ENCODE measurements at regions not wholly inside any gene's neighbourhood (a gene's known extent, or its start where the extent isn't known, plus 50 kb on each side); places are given as distances from the start of the nearest gene placed in this dataset.

DNA sequence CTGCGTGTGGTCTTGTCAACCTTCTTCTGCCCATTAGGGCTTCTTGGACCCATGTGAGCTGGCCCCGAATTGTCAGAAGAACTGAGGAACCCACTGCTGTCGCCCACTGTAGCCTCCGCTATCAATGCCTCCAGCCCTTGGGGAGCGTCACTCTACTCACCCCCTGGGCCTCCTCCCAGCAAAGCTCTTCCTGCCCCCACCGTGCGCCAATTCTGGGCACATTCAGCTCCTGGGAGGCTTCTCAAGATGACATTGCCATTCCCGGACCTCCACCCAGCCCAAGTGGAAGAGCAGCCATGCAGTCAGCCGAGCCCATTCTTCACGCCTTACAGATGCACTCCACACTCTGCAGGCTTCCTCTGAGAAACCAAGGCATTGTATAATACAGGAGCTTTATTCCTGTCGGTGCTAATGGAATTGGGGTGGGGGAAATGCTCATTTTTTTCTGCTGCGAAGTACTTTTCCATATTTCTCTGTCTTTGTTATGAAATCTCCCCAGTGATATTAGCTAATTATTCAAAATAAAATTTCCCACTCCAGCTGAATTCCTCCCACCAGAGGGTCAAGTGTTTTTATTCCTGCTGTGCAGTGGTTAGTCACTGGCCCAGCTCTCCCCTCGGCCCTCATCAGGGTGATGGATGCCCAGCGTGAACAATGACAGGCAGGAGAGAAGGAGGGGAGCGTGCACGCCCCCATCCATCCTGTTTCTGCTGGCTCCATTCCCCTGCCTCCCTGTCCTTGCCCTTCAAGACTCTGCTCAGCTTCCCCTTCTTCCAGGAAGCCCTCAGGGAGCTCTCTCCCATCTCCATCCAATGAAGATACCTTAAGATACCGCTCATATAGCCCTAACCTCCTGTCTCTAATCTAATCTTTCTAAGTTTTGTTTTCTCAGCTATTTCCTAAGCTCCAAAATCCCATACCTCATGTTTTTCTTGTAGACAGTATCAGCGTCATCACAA is 87.7 kb downstream of the C16orf95 start:
- DNase-seq (ENCODE audit: low spot score) = no peak

DNA sequence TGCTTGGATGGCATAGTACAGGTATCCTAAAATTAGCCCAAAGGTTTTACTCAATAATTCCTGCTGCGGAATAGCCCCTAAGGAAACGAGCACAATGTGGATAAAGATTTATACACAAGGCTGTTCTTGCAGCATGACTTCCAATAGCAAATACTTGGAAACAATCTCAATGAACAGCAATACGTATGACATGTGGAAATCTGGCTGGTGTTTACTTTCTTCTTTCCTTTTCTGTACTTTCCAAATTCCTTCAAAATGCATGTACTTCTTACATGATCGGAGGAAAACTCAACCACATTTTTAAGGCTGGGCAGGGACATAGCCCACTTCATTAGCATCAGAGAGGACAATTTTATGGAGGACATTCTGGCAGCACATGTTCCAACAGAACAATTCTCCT is 86.6 kb downstream of the C16orf95 start:
- DNase-seq (ENCODE audit: low spot score) = no peak

- no peak for DNase-seq (ENCODE audit: low spot score)
Measured at GRCh38 chr16:87231295-87231694, 85.9 kb downstream of the C16orf95 start.

- no peak for DNase-seq (ENCODE audit: low spot score)
Measured at GRCh38 chr16:87231911-87232310, 85.3 kb downstream of the C16orf95 start.

GRCh38 chr16:87233928-87234327 is 83.3 kb downstream of the C16orf95 start:
- DNase-seq (ENCODE audit: low spot score) = no peak

DNA sequence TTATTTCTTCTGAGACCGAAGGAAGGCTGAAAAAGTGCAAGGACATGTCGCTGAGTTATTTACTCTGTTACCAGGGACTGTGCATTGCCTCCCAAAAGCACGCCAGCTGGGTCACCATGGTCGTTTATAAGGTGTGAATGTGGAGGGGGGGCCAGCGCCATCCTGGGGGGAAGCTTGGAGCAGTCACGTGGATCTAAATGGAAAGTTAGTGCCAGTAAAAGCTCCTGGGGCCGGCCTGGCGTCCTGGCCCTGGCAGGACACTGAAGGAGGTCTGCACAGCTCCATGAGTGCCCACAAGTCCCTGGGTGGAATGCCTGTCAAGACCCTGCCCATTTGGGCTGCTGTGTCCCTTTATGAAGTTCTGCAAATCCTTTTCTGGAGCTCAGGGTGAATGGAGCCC is 82.6 kb downstream of the C16orf95 start:
- DNase-seq (ENCODE audit: low spot score) = no peak

DNA sequence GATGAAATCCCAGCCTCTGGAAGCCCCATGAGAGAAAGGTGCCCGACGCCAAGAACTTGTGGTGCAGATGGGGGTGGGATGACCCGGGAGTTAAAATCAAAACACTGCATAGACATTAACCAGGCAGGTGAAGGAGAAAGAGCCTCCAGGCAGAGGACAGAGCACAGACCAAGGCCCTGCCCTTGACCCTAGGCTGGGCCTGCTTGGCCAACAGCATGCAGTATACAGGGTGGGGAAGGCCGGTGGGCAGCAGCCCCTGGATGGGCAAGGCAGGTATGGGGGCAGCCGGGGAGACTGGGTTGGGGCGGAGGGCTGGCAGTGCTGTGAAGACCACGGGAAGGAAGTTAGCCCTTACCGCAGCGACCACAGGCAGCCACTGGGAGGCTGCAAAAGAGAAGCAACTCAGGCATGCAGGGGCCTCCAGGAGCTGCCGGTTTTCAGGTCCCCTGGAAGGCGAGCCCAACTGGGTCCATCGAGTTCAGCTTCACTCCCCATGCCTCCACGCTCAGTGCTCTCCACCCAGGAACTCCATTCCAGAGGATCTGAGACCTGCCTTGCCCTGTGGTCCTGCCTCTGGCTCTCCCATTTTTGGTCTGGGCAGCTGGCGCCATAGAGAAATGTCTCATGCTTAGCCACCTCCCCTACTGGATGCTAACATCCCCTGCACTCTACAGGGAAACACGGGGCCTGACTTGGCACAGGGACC is 81.2 kb downstream of the C16orf95 start:
- DNase-seq (ENCODE audit: low spot score) = no peak

DNA sequence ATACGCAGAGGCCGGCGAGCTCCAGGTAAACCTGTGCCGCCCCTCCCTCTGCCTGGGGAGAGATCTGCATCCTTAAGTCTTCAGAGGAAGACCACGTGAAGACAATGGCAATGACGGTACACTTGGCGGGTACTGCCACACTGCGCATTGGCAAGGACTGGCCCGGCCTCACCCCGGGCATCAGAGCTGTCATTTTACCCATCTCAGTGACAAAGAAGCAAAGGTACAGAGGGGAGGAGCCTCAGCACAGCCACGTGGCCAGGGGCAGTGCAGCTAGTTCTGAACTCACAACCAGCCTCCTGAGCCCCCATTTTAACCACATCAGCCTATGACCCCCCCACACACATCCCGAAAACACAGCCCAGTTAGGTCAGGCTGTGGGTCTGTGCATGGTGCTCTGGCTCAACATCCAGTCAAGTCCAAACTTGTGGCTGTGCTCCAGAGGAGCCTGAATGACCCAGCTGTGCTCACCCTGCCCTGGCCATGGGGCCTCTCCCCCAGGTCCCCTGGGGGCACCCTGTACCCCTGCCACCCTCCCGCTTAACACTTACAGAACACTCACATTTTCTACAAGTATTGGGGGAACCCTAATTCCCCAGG is 80.6 kb downstream of the C16orf95 start:
- no peak for DNase-seq (ENCODE audit: low spot score)

GRCh38 chr16:87238361-87238715 is 78.9 kb downstream of the C16orf95 start:
- no peak for DNase-seq (ENCODE audit: low spot score)

DNA sequence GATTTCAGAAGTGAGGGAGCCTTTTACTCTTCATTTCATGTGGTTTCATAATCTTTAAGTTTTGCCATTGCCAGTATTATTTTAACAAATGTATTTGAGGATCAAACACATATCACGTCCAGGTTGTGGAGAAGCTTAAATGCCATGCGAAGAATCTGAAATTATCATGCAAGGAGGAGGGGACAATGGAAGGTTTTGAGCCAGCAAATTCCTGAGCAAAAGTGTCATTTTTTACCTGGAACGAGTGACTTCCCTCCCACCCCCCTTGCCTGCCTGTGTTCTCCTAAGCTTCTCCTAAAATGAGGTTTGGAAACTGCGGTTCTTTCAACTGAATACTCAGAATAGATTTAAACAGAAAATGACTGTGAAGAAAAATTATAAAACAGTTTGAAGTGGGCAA is 77.6 kb downstream of the C16orf95 start:
- no peak for DNase-seq (ENCODE audit: low spot score)

DNA sequence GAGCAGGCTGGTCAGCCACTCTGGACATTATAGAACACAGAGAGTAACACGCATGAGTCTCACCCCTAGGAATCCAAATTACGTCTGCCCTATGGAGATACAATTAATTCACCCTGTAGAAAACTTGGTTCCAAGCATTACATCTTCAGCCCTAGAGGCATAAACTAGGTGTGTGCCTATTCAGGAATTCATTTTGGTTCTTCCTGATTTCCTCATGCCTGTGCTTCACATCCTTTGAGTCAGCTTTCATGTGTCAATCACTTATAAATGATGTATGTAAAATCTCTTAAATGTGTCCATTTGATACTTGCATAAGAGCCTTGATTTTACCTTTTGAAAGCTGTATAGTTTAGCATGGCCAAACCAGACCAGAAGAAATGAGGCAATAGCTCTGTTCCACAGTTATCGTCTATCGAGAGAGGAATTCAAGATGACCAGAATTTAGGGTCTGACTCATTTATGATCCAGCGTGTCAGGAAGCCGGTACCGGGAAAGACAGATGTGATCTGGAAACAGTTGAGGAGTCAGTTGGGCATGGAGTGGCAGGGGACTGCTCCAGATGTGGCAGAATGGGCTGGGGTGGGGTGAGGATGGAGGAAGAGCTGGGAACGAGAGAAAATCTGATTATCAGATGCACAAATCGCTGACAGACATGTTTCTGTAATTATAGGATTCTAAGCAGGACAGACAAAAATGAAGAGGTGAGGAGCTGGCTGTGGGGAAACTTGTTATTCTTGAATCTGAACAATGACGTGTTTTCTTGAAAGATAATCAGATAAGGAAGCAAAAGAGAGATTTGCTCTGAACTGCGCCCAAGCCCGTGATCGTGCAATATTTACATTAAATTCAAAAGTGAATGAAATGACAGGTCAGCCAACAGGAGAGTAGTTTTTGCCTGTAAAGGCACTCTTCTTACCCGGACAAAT is 76.7 kb downstream of the C16orf95 start:
- no peak for DNase-seq (ENCODE audit: low spot score)

DNA sequence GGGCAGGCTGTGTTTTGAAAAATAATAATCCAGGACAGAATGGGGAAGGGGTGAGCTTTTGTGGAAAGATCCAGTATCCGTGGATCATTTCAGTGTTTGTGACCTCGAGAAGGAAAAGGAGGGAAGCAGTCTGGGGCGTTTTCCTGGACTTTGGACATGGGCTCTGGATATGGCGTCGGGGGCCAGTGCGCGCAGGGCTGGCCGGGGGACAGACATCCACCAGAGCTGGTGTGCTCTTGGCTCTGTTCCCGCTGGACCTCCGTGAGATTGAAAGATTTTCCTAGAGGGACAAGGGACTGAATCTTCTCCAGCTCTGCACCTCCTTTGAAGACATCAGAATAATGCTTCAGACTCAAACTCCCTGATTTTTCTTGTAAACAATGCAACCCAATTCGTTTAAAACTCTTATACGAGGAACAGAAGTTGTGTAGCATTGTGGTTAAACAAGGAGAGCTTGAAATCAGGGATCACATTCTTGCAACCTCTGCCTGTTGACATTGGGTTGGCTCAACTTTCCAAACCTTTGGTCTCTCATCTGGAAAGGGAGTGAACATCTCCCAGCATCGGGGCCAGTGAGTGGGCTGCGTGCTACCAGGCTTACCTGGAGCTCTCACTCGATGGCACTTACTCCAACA is 75.9 kb downstream of the C16orf95 start:
- no peak for DNase-seq (ENCODE audit: low spot score)

DNA sequence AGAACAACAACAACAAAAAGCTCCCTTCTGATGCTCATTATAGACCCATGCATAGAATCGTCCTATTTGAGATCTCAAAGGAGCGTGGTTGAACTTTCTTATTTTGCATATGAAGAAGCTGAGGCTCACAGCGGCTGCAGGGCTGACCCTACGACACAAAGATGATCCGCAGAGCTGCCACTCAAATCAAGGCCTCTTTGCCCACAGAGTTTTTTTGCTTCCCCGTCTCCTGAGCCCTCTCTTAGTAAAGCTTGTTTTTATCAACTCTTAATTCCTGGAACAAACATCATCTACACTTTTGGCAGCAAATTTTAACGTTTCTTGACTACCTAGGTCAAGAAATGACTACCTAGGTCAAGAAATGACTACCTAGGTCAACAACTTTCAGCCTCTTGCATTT is 73.7 kb downstream of the C16orf95 start:
- no peak for DNase-seq (ENCODE audit: low spot score)

DNA sequence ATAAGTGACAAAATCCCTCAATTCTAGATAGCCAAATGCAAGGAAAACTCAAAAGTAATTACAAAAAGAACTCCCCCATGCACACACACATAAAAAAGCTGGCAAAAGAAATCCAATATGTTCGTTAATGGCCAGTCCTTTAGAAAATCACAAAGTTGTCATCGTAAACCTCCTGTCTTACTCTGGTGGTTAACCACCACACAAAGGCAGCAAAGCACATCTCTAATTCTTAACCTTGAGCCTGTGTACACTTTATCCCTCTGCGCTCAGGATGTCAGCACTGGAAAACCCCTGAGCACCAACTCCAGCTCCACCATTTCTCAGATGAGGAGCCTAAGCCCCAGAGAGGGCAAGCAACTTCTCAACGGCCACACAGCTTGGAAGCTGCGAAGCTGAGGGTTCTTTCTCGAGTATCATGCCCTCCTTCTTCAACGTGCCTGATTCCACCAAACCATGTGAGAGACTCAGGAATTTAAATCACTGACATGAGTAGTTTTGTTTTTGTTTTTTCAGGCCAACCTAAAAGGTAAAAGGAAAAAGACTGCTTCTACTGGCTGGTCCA is 72.5 kb downstream of the C16orf95 start:
- DNase-seq (ENCODE audit: low spot score) = no peak

DNA sequence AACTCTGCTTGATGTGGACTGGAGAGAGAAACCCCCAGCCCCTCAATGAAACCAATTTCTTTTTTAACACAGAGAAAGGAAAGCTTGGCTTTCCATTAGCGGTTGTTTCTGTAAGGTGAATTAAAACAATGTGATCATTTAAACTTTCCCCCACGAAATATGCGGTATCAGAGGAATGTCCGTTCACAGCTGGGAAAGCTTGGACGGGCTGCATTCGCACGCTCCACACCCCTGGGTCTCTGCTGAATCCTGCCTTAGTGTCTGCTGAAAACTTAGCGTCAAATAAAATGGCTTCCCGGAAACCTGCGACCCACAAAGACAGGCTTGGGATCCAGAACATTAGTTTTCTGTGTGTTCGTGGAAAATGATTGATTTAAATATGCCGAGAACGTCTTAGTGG is 71.7 kb downstream of the C16orf95 start:
- no peak for DNase-seq (ENCODE audit: low spot score)

DNA sequence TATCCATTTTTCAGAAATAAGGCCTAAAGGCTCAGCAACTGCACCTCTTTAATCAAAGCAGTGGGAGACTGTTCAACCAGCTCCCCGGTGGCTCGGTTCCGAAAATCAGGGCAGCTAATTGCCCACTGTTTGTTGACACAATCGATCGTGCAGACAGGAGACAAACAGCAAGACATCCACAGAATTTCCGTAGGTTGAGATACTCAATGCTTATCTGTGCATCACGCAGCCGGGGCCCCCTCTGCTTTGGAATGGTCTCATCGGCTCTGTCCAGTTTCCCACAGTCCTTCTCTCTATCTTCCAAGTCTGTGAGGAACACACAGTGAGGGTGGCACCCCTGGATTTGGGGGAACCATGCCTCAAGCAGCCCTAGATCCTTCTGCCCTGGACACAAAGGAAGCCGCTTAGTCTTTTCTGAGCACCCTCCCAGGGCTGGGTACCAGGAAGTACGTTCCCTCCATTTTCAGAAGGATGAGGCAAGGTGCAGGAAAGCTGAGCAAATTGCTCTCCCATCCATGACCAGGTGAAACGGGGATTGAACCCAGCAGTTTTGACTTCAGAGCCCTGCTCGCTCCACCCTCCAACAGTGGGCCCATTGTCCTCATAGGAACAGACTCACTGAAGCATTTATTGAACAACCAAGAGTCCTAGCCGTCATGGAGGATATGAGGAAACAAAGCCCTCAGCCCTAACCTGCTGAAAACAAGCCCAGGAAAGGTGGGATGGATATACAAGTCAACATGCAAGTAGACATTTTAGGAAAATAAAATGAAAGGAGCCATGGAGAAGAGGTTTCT is 70.7 kb downstream of the C16orf95 start:
- DNase-seq (ENCODE audit: low spot score) = no peak

DNA sequence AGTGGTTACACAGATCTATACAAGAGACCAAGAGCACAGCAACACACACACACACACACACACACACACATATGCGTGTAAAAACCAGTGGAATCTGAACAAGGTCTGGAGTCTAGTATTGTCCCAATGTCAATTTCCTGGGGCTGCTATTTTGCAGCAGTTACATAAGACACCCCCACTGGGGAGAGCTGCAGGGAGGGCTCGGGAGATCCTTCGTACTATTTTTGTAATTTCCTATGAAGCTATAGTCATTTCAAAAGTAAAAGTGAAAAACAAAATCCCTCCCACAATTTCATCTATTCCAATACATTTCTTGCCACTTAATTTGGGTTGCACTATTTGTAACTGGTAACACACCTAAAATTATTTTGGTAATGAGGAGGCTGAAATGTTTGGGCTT is 68.5 kb downstream of the C16orf95 start:
- DNase-seq (ENCODE audit: low spot score) = no peak

DNA sequence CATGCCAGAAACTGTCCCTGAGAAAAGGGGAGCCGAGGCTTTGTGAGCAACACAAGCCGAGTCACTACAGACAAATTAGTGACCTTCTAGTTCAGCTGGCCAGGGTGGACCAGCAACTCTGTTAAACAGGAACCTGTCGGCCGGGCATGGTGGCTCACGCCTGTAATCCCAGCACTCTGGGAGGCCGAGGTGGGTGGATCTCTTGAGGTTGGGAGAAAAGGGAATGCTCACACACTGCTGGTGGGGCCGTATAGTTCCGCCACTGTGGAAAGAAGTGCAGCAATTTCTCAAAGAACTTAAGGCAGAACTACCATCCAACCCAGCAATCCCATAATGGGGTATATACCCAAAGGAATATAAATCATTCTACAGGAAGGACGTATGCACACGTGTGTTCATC is 67.8 kb downstream of the C16orf95 start:
- DNase-seq (ENCODE audit: low spot score) = no peak

DNA sequence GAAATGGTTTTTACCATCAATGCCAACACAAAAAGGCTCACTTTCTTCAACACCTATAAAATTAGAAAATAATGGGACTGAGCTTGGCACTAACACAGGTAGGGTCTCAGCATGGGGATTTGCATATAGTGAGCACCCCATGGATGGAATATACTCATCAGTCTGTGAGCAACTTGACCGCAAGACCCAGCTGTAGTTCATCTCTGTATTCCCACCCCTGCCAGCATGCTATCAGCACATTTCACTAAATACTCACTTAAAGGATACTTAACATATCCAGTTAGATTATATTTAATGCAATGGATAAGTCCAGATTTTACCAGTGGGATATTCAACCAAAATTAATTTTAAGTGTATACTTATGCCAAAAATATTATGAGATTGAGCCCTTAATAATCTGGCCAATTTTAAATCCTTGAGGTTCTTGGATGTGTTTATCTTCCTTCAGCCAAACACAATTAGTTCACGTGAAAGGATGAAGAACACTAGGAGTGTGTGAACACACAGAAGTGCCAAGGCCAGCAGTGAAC is 66.7 kb downstream of the C16orf95 start:
- no peak for DNase-seq (ENCODE audit: low spot score)

Data from Ammon's horn (tissue), 1 donor.